Endothelial cell of umbilical vein (primary cell): ENCODE measurements at regions not wholly inside any gene's neighbourhood (a gene's known extent, or its start where the extent isn't known, plus 50 kb on each side); places are given as distances from the start of the nearest gene placed in this dataset.

ENCODE experiments used
- BruUV-seq: library from RNA; stranded (reverse); fragments of 400-500 nt; replicated peaks from 2 replicates; lab custom pipeline; 2021; lab: Mats Ljungman, UMichigan
- CTCF ChIA-PET: fragments of 300-600, 350-600 bp; sonication (Branson Sonifier 250); formaldehyde crosslinking; loops from one replicate; lab custom pipeline; 2021; ENCODE audit warnings: antibody characterized with exemption, inconsistent platforms; lab: Charles Lee
- POLR2A ChIA-PET: fragments of 300-600, 350-600 bp; sonication (Branson Sonifier 250); formaldehyde crosslinking; loops from one replicate; lab custom pipeline; 2021; ENCODE audit warnings: antibody characterized with exemption, inconsistent platforms; lab: Charles Lee
- DNase-seq: peaks from one replicate; pipeline ENCODE4 v3.0.0-alpha.2; 2011; ENCODE audit warnings: low read depth, low spot score
- FAIRE-seq: peaks from 2 replicates; lab custom pipeline; 2011; peaks lifted over from hg19 to GRCh38; lab: Jason Lieb, UNC
- H2AFZ ChIP-seq: 2 replicates; pipeline ENCODE4 v1.6.0; 2012; ENCODE audit warnings: low read depth, low read length, control low read depth, inconsistent platforms
- H3K27ac ChIP-seq: 2 replicates; pipeline ENCODE4 v1.5.1; 2011; ENCODE audit warnings: low read depth, mild to moderate bottlenecking, control low read depth, low read length, moderate library complexity; ENCODE audit not compliant: insufficient read depth
- H3K27me3 ChIP-seq, 2 experiments: 2 replicates each; pipeline versions ENCODE4 v1.6.0 to v1.6.1; 2011; ENCODE audit warnings: low read length in 2 of 2, mixed read lengths in 1 of 2; ENCODE audit not compliant: control insufficient read depth in 2 of 2, insufficient read depth in 2 of 2
- H3K36me3 ChIP-seq, 2 experiments: 2 replicates in 1 of 2; 3 replicates in 1 of 2; pipeline ENCODE4 v1.5.1; 2011; ENCODE audit warnings: low read length in 2 of 2, mild to moderate bottlenecking in 1 of 2, moderate library complexity in 1 of 2; ENCODE audit not compliant: control insufficient read depth in 2 of 2, insufficient read depth in 2 of 2; ENCODE audit errors: extremely low read depth in 1 of 2
- H3K4me1 ChIP-seq: 3 replicates; pipeline ENCODE4 v1.5.1; 2011; ENCODE audit warnings: mild to moderate bottlenecking, low read length; ENCODE audit not compliant: control insufficient read depth, insufficient read depth; ENCODE audit errors: extremely low read depth
- H3K4me2 ChIP-seq: 2 replicates; pipeline ENCODE4 v1.6.1; 2011; ENCODE audit warnings: low read length, control low read depth, mixed read lengths; ENCODE audit not compliant: insufficient read depth
- H3K4me3 ChIP-seq, 3 experiments: fragments of 200-600 bp in 1 of 3; sonication (generic), shearing (Covaris generic) in 1 of 3; replicated peaks in 1 of 3; 2 replicates each; pipeline ENCODE4 v1.5.1; 2011 to 2016; ENCODE audit warnings: control low read depth in 3 of 3, low read length in 3 of 3, mild to moderate bottlenecking in 2 of 3, inconsistent platforms in 1 of 3, low read depth in 1 of 3, moderate library complexity in 1 of 3; ENCODE audit not compliant: insufficient read depth in 1 of 3
- H3K79me2 ChIP-seq: 2 replicates; pipeline ENCODE4 v1.6.0; 2012; ENCODE audit warnings: low read length, inconsistent platforms; ENCODE audit not compliant: control insufficient read depth, insufficient read depth
- H3K9ac ChIP-seq: replicated peaks from 2 replicates; pipeline ENCODE3; 2011; ENCODE audit warnings: low read length, control low read depth; ENCODE audit not compliant: insufficient read depth; ENCODE audit errors: extremely low read depth
- H3K9me1 ChIP-seq: replicated peaks from 3 replicates; pipeline ENCODE4 v1.6.0; 2011; ENCODE audit warnings: mild to moderate bottlenecking, low read length; ENCODE audit not compliant: control insufficient read depth, insufficient read depth; ENCODE audit errors: extremely low read depth
- H3K9me3 ChIP-seq: replicated peaks from 2 replicates; pipeline ENCODE4 v1.5.1; 2012; ENCODE audit warnings: low read length, inconsistent platforms; ENCODE audit not compliant: control insufficient read depth, insufficient read depth
- H4K20me1 ChIP-seq: replicated peaks from 2 replicates; pipeline ENCODE3; 2011; ENCODE audit warnings: mild to moderate bottlenecking, low read length; ENCODE audit not compliant: control insufficient read depth, insufficient read depth; ENCODE audit errors: extremely low read depth
- POLR2A ChIP-seq: IDR thresholded peaks from 2 replicates; pipeline ENCODE4 v1.6.1; 2012; ENCODE audit warnings: low read depth, mild to moderate bottlenecking, control low read depth, low read length
- dilution Hi-C: fragments of 300-500 bp; cut with MboI; formaldehyde crosslinking; loops from one replicate; pipeline ENCODE4 v1.15.0; 2019; ENCODE audit warnings: low sequenced_read_pairs; ENCODE audit not compliant: extremely low pct_ligation_motif_present
- intact Hi-C: fragments of 100-400 bp; cut with micrococcal nuclease; formaldehyde crosslinking; loops from one replicate; pipeline ENCODE4 v1.10.0; 2022
- TF ChIP-seq, protein P1 (sequence below): IDR thresholded peaks from 2 replicates; pipeline ENCODE4 v1.6.1; 2011; ENCODE audit not compliant: insufficient read depth, insufficient read length
- TF ChIP-seq, protein P2 (sequence below), 2 donors: IDR thresholded peaks; 1 replicate in 1 of 2; 2 replicates in 1 of 2; pipeline ENCODE4 v1.5.1; 2011; ENCODE audit warnings: low read length in 2 of 2, mild to moderate bottlenecking in 2 of 2, moderate library complexity in 2 of 2, control low read depth in 1 of 2, inconsistent platforms in 1 of 2, low read depth in 1 of 2; ENCODE audit not compliant: insufficient read depth in 1 of 2; ENCODE audit errors: extremely low read depth in 1 of 2

DNA sequence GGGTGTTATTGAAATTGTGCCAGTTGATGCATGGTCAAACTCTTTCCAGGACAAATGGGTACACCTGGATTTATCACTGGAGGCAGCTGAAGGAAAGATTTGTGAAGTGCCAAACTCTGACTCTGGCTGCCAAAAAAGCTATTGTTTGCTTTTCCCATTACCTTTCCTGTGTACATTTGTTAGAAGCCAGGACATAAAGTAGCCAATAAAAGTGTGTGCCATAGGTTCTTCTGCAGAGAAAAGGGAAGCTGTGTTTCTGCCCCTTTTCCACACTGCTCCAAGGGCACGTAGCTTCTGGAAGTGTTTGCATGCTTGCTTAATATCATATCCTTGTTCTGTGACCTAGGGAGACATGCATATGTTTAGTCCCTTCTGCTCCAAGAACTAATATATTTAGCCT lies 1114.4 kb downstream of the SLC16A7 start:
- no peaks in the 10 kb centered on the region for H3K9me1 ChIP-seq
- no peaks in the 10 kb centered on the region for H3K79me2 ChIP-seq
- intact Hi-C loops = no loop called here
- ChIA-PET POLR2A (no interaction called here), CTCF (no interaction called here)
- no peak for DNase-seq
- no peaks in the 10 kb centered on the region for H3K27me3 ChIP-seq
- peaks cover 2% of the 10 kb centered on the region for H3K9me3 ChIP-seq
- no peak overlapping the region for H2AFZ ChIP-seq
- TF ChIP-seq, protein P1, sequence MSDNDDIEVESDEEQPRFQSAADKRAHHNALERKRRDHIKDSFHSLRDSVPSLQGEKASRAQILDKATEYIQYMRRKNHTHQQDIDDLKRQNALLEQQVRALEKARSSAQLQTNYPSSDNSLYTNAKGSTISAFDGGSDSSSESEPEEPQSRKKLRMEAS = no peak
- TF ChIP-seq, protein P2, sequence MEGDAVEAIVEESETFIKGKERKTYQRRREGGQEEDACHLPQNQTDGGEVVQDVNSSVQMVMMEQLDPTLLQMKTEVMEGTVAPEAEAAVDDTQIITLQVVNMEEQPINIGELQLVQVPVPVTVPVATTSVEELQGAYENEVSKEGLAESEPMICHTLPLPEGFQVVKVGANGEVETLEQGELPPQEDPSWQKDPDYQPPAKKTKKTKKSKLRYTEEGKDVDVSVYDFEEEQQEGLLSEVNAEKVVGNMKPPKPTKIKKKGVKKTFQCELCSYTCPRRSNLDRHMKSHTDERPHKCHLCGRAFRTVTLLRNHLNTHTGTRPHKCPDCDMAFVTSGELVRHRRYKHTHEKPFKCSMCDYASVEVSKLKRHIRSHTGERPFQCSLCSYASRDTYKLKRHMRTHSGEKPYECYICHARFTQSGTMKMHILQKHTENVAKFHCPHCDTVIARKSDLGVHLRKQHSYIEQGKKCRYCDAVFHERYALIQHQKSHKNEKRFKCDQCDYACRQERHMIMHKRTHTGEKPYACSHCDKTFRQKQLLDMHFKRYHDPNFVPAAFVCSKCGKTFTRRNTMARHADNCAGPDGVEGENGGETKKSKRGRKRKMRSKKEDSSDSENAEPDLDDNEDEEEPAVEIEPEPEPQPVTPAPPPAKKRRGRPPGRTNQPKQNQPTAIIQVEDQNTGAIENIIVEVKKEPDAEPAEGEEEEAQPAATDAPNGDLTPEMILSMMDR (IDR thresholded peaks at IDR 0.05; ENCODE audit: extremely low read depth in 1 of 2, insufficient read depth in 1 of 2, low read depth in 1 of 2, low read length in 2 of 2) = no peak
- TF ChIP-seq POLR2A = no peak
- no peak overlapping the region for H3K9ac ChIP-seq
- no peaks in the 10 kb centered on the region for H3K36me3 ChIP-seq
- no peak overlapping the region for H3K4me2 ChIP-seq
- H3K4me3 ChIP-seq = no peak overlapping the region
- no peaks in the 10 kb centered on the region for H3K4me1 ChIP-seq
- BruUV-seq = no TSS peak
- no peaks in the 10 kb centered on the region for H4K20me1 ChIP-seq
- no peak for FAIRE-seq
- no peak overlapping the region for H3K27ac ChIP-seq
- dilution Hi-C loops = no loop called here

DNA sequence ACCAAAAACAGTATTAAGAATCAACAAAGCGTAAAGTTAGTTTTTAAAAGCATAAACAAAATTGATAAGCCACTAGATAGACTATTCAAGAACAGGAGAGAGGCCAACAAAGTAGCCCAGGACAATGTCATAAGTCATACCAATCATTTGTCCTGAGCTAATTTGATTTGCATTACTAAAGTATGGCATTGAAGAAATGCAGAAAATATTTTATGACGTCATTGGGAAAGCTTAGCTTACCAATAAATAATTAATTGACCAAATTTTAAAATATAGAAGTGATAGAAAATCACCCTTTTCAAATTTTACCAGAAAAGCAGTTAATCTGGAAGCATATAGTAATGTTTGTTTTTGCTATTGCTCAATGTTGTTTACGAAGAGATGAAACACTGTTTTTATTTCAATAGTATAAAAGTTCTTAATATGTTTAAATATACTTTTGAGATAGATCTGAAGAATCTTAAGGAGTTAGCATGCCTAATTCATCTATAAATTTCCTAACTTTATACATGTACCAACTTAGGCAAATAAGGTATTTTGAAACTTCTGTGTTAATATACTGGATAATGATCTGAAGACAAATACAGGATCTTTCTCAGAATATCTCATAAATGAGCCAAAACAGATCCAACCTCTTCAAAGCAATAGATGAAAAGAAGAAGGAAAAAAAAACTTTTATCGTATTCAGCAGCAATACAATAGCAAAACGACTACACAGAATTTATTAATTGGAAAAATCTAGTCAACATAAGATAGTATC lies 1118.5 kb downstream of the SLC16A7 start:
- no peaks in the 10 kb centered on the region for H3K4me1 ChIP-seq
- CTCF ChIA-PET = no interaction called here
- H3K9me3 ChIP-seq = peaks cover 2% of the 10 kb centered on the region
- no peak for TF ChIP-seq POLR2A
- intact Hi-C loops (no loop called here), dilution Hi-C loops (no loop called here)
- no peak overlapping the region for H3K4me3 ChIP-seq
- FAIRE-seq (no peak), DNase-seq (no peak)
- H2AFZ ChIP-seq = no peak overlapping the region
- H3K9me1 ChIP-seq = no peaks in the 10 kb centered on the region
- no peaks in the 10 kb centered on the region for H3K79me2 ChIP-seq
- no peaks in the 10 kb centered on the region for H4K20me1 ChIP-seq
- POLR2A ChIA-PET = no interaction called here
- no peaks in the 10 kb centered on the region for H3K27me3 ChIP-seq
- BruUV-seq = no TSS peak
- no peaks in the 10 kb centered on the region for H3K36me3 ChIP-seq
- H3K9ac ChIP-seq = no peak overlapping the region
- no peak overlapping the region for H3K27ac ChIP-seq
- no peak overlapping the region for H3K4me2 ChIP-seq
